HG03103 (cell line): ENCODE measurements at regions not wholly inside any gene's neighbourhood (a gene's known extent, or its start where the extent isn't known, plus 50 kb on each side); places are given as distances from the start of the nearest gene placed in this dataset.

ENCODE experiments used
- ATAC-seq: cut with Tn5 transposase; IDR thresholded peaks from one replicate; pipeline ENCODE4 v1.9.1; 2021; ENCODE audit warnings: low read depth; ENCODE audit not compliant: unreplicated experiment

DNA sequence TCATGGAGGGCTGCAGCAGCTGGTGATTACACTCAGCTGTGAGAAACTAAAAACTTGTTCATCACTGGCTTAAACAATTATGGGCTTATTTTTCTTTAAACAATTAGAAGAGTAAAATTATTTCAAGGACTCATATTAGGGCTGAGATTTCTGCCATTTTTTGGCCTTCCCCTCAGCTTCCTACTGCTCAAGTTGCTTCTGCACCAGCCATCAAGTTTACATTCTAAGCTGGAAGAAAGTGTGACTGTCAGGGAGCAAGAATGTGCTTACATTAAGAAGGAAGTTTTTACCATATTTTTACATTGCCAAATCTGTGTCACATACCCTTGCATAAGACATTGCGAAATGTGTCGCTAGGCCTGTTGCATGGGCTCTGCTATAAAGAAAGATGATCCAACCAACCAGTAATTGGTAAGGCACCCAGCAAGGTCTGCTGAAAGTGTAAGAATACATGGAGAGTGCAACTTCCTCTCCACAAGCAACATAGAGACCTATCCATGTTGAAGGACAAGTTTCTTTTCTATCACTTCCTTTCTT is 260.3 kb upstream of the CDH10 start:
- ATAC-seq, result no peak

- no peak for ATAC-seq
Measured at GRCh38 chr5:24899180-24899579, 254.4 kb upstream of the CDH10 start.

GRCh38 chr5:24864244-24864643 is 219.5 kb upstream of the CDH10 start:
- ATAC-seq, result no peak

GRCh38 chr5:24862117-24862516 is 217.3 kb upstream of the CDH10 start:
- no peak for ATAC-seq

GRCh38 chr5:24855485-24855884 is 210.7 kb upstream of the CDH10 start:
- no peak for ATAC-seq

- no peak for ATAC-seq
Measured at GRCh38 chr5:24854850-24855249, 210.1 kb upstream of the CDH10 start.

DNA sequence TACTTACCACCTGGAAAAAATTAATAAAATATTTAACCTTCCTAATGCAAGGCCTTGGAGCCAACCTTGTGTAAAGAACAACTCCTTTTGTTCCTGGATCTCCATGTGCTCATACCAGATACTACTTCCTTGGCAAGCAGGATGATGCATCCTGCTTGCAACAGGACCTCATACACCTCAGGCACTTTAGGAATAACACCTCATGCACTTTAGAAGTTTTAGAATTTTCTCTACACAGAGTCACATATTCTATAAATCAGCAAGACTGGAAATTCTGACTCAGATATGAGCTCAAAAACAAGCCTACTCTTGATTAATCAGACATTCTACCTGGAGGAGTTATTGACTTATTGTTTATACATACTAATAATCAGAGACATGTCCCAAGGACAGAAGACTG is 209.6 kb upstream of the CDH10 start:
- ATAC-seq, result no peak

- no peak for ATAC-seq
Measured at GRCh38 chr5:24850926-24851486, 206.2 kb upstream of the CDH10 start.

DNA sequence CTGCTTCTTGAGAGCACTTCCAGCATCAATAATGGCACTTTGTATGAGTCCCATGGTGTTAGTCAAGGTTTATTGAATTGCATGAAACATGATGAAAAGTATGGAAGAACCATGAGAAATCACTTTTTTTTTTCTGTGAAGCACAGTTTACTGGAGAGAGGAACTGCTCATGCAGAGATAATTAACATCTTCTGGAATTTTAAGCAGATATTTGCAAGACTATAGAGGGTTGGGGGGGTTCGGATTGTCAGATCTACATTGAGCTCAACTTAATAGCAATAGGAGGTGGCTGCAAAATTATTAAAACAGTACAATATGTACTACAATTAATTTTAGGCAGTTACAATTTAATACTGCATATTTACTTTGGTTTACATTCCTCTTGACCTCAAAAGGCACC is 204.4 kb upstream of the CDH10 start:
- ATAC-seq, result no peak

DNA sequence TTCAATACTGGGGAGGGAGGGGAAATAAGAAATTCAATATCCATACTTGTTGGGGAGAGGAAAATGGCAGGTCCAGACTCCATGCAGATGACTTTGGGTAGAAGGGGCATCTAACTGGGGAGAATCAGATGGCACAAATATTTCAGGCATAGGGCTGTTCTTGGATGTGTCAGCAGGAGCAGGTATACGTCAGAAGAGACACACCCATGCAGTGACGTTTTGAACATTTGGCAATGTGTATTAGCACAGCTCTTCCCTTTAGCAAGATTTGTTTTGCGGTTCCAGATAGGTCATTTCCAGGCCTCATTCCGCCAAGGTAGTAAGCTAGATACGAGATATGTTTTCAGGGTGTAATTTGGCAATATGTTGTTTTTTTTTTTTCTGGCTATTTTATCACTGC is 187.2 kb upstream of the CDH10 start:
- no peak for ATAC-seq

- no peak for ATAC-seq
Measured at GRCh38 chr5:24823625-24824024, 178.8 kb upstream of the CDH10 start.

DNA sequence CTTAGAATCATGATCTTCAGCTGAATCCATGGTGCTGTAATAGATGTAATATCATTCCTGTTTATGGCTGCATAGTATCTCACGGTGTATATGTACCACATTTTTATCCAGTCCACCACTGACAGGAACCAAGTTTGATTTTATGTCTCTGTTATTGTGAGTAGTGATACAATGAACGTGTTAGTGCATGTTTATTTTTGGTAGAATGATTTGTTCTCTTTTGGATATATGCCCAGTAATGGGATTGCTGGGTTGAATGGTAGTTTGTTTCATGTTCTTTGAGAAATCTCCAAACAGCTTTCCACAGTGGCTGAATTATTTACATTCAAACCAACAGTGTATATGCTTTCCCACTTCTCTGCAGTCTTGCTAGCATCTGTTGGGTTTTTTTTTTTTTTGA is 175.1 kb upstream of the CDH10 start:
- no peak for ATAC-seq

DNA sequence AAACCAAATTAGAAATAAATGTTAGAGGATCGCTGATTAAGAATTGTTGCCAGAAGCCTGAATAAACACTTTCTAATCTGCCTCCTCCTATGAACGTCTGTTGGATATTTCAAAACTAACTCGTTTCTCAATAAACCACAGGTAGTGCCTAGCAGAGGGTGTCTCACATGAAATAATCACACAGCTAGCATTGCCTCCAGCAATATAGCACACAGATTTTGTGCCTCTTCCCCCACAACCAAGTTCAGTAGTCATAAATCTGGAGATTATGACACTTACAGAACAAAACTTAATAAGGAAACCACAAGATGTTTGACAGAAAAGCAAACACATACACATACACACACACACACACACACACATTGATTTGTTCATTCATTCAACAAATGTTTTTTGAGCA is 173.2 kb upstream of the CDH10 start:
- ATAC-seq, result no peak

GRCh38 chr5:24816206-24816605 is 171.4 kb upstream of the CDH10 start:
- no peak for ATAC-seq

DNA sequence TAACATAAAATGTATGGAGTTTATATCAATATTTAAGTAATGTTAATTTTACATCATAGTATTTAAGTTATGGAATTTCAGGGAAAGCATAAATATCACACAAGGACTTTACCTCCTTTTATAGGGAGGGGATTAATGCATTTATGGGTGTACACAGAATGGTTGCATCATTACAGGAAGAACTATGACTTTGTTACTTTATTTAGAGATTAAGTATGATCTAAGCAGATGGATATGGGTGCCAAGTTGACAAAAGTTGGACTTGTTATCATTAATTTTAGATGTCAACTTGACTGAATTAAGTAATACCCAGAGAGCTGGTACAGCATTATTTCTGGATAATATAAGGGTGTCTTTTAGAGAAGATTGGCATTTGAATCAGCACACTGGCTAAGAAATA is 160.5 kb upstream of the CDH10 start:
- no peak for ATAC-seq

- no peak for ATAC-seq
Measured at GRCh38 chr5:24804221-24804681, 159.5 kb upstream of the CDH10 start.

- ATAC-seq, result no peak
Measured at GRCh38 chr5:24791326-24791725, 146.5 kb upstream of the CDH10 start.

GRCh38 chr5:24789611-24790351 is 145.0 kb upstream of the CDH10 start:
- no peak for ATAC-seq

DNA sequence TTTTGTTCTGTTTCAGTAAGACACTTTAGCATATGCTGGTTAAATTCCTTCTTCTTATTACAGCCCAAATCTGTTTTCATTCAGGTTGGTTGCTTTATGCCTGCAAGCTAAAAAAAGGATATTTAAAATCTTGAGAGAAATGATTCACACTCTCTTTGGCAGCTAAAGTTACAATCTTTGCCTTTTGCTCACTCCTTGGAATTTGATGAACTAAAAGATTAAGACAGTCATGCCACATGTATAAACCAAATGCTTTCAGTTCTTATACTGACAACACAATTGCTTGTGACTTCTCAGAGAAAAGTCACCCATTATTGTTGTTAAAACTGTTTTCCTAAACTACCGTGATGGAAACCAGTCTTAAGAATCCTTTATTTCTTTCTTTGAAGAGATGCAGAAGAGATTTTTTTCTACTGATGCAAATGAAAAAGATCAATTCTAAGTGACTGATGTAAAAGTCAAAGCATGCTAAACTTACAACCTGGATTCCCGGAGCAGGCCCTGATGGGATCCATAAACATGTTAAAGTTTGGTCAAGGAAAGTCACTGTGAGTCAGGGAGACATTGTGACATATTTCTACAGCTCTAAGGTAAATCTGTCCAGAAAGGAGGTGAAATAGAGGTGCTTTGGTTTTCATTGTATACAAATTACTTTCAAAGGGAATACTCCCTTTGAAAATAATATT is 144.2 kb upstream of the CDH10 start:
- no peak for ATAC-seq

DNA sequence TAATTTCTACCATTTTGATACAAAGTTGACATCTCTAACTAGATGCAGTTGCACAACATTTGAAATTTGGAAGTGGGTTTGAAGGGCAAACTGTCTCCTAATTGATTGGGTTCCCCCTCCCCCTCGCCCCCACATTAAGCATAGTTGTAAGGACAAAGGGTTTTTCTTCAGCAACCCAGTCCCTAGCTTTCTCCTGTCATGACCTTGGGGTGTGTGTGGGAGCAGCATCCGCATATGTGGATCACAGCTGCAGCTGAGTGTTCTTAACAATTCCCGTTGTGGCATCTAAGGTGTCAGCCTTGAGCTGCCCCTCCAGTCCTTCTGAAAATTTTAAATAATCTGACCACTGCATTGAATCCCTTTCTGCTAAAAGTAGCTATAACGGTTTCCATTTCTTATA is 141.3 kb upstream of the CDH10 start:
- ATAC-seq, result no peak

DNA sequence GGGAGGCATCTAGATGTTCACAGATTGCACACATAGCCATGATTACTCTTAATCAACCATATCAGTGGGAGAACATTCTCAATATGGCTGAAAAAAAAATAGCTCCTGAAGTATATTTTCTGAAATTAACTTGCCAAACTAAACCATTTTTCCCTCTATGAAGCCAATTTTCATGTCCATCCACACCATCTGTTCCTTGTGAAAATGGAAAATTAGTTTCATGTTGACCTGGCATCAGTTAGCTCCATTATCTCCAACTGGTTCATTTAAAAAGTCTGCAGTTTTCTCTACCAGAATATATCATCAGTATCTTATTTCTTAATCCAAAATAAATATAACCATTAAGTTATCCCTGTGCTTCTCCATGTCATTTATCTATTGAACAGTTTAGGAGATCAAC is 138.8 kb upstream of the CDH10 start:
- no peak for ATAC-seq

DNA sequence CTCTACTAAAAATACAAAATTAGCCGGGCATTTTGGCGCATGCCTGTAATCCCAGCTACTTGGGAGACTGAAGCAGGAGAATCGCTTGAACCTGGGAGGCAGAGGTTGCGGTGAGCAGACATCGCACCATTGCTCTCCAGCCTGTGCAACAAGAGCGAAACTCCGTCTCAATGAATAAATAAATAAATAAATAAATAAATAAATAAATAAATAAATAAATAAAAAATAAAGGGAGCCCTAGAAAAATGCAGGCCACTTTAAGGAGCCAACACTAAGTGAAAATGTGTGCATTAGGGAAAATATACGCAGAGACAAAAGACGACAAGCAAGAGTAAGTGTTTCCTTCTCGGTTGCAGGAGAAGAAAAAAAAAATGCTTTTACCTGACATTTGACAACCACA is 132.6 kb upstream of the CDH10 start:
- no peak for ATAC-seq
